NCI-H2029 (cell line): ENCODE measurements at regions not wholly inside any gene's neighbourhood (a gene's known extent, or its start where the extent isn't known, plus 50 kb on each side); places are given as distances from the start of the nearest gene placed in this dataset.

Experiments
- DNase-seq: peaks from one replicate; lab custom pipeline; 2025; lab: John Stamatoyannopoulos, UW

DNA sequence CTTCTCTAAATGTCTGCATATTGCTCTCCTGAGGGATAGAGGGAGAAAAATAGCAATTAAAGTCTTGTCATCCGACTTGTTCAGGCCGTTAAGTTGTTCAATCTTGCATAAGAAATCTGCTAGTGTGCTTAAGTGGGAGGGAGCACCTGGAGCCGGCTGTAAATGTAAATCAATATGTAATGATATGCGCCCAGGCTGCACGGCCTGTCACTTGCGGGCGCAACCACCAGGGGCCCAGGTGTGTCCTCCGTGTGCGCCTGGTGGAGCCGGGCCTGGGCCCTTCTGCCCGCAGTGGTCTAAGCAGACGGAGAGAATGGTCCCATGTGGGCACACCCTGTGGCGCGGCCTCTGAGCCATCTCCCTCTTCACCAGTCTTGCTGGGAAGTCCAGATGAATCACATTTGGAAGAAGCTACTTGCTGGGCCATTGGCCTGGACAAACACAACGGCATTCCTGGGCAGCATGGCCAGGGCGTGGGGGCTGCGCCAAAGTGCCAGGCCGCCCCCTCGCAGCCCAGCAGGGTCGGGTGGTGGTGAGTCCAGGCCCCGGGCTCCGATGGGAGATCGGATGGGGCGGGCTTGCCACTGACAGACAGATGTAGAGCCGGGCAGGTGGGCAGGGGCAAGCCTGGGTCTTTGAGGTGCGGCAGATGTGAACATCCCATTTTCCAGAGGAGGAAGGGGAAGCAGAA lies 193.3 kb upstream of the C14orf180 start:
- DNase-seq: no peak

GRCh38 chr14:104387022-104388010 lies 192.2 kb upstream of the C14orf180 start:
- DNase-seq: no peak

GRCh38 chr14:104388011-104388521 lies 191.5 kb upstream of the C14orf180 start:
- no peak for DNase-seq

- no peak for DNase-seq
Observed at GRCh38 chr14:104388541-104389325, 190.8 kb upstream of the C14orf180 start.

GRCh38 chr14:104389326-104390220 lies 190.0 kb upstream of the C14orf180 start:
- DNase-seq: no peak

GRCh38 chr14:104390221-104390931 lies 189.2 kb upstream of the C14orf180 start:
- DNase-seq: no peak

DNA sequence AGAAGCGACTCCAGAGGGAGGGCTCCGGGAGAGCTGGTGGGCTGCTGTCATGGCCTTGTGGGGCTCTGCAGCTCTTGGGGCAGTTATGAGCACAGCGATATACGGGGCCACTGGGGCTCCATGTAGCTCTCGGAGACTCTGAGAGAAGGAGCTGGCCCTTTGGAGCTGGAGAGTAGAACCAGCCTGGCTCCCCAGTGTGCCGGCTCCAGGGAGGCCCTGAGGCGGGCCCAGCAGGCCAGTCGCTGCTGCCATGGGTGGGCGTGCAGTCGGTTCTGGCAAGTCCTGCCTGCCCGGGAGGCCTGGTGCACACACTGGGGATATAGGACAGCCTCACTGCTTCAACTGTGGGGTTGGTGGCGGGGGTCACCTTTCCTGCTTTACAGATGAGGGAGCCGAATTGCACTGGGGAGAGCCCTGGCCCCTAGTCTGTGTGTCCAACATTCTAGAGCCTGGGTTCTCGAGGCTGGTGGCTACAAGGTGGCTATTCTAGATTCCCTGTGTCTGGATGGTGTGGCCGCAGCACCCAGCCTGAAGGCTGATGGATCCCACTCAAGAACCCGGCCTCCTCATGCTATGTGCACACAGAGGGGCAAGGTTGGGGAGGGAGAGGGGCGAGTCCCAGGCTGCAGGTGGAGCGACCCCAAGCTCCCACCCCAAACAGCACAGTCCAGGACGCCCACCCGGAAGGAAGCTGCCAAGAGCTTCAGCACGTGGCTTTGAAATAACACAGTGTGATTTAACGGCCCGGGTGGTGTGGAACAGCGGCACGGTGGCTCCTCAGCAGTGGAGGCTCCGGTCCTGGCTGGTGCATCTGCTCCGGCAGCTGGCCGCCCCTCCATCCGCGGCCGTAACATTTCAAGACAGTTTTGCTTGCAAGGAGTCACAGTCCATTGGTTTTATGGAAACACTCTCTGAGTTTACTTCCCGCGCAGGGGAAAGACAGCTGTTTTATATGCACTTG lies 188.3 kb upstream of the C14orf180 start:
- no peak for DNase-seq

- no peak for DNase-seq
Observed at GRCh38 chr14:104392001-104392395, 187.6 kb upstream of the C14orf180 start.

GRCh38 chr14:104392396-104393198 lies 187.0 kb upstream of the C14orf180 start:
- DNase-seq: no peak

DNA sequence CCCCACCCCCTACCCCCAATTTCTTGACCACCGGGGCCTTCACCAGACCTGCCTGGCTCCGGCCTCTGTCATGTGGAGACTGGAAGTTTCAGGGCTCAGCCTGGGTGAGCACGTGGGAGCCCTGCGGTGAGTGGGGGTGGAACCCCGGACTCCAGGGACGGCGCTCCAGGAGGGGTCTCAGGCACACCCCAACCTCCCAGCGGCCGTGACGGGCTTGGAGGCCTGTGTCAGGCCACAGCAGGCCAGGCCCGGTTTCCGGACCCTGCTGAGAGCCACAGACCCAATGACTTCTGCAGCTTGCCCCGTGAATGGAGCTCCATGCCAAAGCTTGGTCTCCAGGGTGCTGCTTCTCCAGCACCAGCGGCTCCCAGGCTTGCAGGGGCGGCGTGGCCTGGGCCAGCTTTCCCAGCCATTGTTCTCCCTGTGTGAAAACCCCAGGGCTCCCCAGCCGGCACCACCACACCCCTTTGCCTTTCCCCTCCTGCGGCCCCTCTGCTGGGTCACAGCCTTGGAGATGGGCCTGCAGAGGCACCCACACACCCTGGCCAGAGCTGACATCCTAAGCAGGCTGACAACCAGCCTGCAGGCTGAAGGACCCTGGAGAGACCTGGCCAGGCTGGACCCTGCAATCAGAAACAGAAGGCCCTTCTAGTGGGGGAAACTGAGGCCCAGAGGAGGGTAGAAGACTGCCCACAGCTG lies 186.2 kb upstream of the C14orf180 start:
- DNase-seq: no peak

DNA sequence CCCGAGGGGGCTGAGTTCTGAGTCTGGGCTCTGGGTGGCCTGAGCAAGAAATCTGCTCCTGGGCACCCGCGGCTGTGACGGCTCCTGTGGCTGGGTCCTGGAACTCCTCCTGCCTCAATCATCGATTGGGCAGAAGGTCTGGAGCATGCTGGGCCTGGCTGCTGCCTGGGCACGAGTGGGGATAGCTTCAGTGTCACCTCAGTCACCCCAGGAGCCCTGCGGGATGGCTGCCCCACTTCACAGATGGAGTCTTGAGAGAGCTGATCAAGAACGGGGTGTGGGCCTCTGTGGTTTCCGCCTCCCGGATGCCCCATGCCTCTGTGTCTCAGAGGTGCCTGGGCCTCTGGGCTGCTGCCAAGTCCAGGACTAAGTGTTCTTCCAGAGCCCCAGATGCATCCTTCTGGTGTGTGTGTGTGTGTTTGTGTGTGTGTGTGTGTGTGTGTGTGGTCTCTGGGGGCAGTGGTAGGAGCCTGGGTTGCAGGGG lies 185.6 kb upstream of the C14orf180 start:
- no peak for DNase-seq

- DNase-seq: no peak
Observed at GRCh38 chr14:104394409-104394851, 185.1 kb upstream of the C14orf180 start.

DNA sequence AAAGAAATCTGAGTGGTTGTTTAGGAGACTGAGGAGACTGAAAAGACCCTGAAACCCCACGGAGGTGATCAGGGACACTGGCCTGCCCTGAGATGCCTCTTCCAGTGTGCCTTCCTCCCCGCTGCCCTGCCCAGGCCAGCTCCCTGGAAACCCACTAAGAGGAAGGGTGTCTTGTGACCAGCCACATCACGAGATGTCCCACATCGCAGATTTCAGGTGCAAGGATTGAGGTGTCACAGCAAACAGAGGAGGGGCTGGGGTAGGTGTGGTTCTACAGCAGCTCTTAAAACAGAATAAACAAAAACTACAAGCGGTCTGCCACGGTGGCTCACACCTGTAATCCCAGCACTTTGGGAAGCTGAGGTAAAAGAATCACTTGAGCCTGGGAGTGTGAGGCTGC lies 184.3 kb upstream of the C14orf180 start:
- DNase-seq: no peak

GRCh38 chr14:104395941-104396681 lies 183.5 kb upstream of the C14orf180 start:
- no peak for DNase-seq

DNA sequence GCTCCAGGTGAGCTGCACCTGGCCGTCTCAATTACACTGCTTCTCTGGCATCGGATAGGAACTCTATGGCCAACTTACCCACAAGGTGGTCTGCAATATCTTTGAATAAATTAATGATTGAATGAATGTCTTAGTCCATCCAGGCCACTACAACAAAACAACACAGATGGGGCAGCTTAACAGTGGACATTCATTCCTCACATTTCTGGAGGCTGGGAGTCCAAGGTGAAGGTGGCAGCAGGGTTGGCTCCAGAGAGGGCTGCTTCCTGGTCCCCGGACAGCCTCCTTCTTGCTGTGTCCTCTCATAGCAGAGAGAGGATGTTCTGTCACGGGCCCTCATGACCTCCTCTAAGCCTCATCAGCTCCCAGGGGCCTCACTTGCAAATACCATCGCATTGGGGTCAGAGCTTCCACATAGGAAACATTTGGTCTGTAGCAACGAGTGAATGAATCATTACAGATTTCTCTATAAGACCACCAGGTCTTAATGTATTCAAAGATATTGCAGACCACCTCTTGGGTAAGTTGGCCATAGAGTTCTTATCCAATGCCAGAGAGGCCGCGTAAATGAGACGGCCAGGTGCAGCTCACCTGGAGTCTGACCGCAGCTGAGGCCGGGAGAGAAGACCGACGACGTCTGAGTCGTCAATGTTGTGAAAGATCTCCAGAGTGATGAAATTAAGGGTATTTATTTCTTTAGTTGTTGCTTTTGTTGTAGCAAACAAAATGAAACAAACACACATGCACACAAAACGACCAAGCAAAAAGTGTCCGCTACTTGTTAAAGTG lies 182.7 kb upstream of the C14orf180 start:
- DNase-seq: no peak

GRCh38 chr14:104397956-104398355 lies 181.6 kb upstream of the C14orf180 start:
- DNase-seq: no peak
